NCI-H82 treated with DMSO at 0.1 percent for 48 hours (cell line): ENCODE measurements at regions not wholly inside any gene's neighbourhood (a gene's known extent, or its start where the extent isn't known, plus 50 kb on each side); places are given as distances from the start of the nearest gene placed in this dataset.

Source experiments
- DNase-seq: peaks from one replicate; lab custom pipeline; 2025; ENCODE audit not compliant: unreplicated experiment; lab: John Stamatoyannopoulos, UW

- no peak for DNase-seq
Measured at GRCh38 chr10:130905386-130905785, 406.1 kb downstream of the TCERG1L start.

GRCh38 chr10:130905921-130906320, 405.6 kb downstream of the TCERG1L start:
- no peak for DNase-seq

GRCh38 chr10:130910848-130911247, 400.7 kb downstream of the TCERG1L start:
- DNase-seq = no peak

- no peak for DNase-seq
Measured at GRCh38 chr10:130913844-130914243, 397.7 kb downstream of the TCERG1L start.

- DNase-seq = no peak
Measured at GRCh38 chr10:130914367-130914766, 397.2 kb downstream of the TCERG1L start.

GRCh38 chr10:130915065-130915464, 396.5 kb downstream of the TCERG1L start:
- DNase-seq = no peak

- no peak for DNase-seq
Measured at GRCh38 chr10:130921461-130921860, 390.1 kb downstream of the TCERG1L start.

- no peak for DNase-seq
Measured at GRCh38 chr10:130921911-130922440, 389.5 kb downstream of the TCERG1L start.

- no peak for DNase-seq
Measured at GRCh38 chr10:130923596-130923995, 387.9 kb downstream of the TCERG1L start.

GRCh38 chr10:130924138-130924819, 387.2 kb downstream of the TCERG1L start:
- no peak for DNase-seq

GRCh38 chr10:130926442-130926841, 385.1 kb downstream of the TCERG1L start:
- no peak for DNase-seq

- no peak for DNase-seq
Measured at GRCh38 chr10:130927157-130927556, 384.4 kb downstream of the TCERG1L start.

- no peak for DNase-seq
Measured at GRCh38 chr10:130928306-130928705, 383.2 kb downstream of the TCERG1L start.

GRCh38 chr10:130929422-130930325, 381.8 kb downstream of the TCERG1L start:
- no peak for DNase-seq

GRCh38 chr10:130930821-130931220, 380.7 kb downstream of the TCERG1L start:
- no peak for DNase-seq

- no peak for DNase-seq
Measured at GRCh38 chr10:130931256-130931655, 380.3 kb downstream of the TCERG1L start.

- DNase-seq = no peak
Measured at GRCh38 chr10:130932326-130933007, 379.1 kb downstream of the TCERG1L start.

GRCh38 chr10:130933008-130933390, 378.5 kb downstream of the TCERG1L start:
- DNase-seq = no peak

- no peak for DNase-seq
Measured at GRCh38 chr10:130934293-130935127, 377.0 kb downstream of the TCERG1L start.

GRCh38 chr10:130935128-130935439, 376.4 kb downstream of the TCERG1L start:
- no peak for DNase-seq
